Frontal cortex (tissue), 3 donors: ENCODE measurements at regions not wholly inside any gene's neighbourhood (a gene's known extent, or its start where the extent isn't known, plus 50 kb on each side); places are given as distances from the start of the nearest gene placed in this dataset.

Experiments
- DNase-seq, 2 donors: peaks; one replicate each; pipeline ENCODE4 v3.0.0; 2012; ENCODE audit warnings: low spot score in 2 of 2
- FAIRE-seq: peaks from 2 replicates; lab custom pipeline; 2012; peaks lifted over from hg19 to GRCh38; lab: Jason Lieb, UNC
- donor health status: control.
- donor health status: control.
- donor health status: control.

DNA sequence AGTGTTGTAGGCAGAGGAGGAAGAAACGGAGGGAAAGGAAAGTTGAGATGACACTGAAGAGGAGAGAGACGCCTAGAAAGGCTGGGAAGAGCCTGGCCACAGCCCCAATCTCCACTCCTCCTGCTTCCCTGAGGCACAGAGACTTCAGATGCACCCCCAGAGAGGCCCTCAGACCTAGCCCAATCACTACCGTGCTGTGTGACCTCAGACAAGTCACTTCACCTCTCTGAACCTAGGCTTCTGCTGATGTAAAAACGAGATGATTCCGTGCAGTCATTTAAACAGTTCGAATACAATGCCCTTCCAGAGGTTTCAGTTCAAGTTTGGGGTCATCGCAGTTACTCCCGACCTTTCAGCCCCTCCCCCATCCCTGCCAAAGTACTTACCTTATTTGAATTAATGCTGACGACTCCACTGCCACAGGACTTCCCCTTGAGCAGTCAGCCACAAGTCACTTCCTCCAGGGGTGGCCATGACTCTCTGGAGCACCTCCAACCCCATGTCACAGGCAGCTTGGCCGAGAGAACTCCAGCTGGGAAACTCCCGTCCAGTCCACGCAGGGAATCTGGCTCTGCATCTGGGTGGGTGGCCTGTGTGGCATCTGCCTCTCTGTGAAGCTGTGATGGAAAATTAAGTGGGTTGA, 105.2 kb upstream of the ID2 start:
- no peak for FAIRE-seq
- DNase-seq = no peak

GRCh38 chr2:8577573-8577972, 104.3 kb upstream of the ID2 start:
- DNase-seq (no peak), FAIRE-seq (no peak)

DNA sequence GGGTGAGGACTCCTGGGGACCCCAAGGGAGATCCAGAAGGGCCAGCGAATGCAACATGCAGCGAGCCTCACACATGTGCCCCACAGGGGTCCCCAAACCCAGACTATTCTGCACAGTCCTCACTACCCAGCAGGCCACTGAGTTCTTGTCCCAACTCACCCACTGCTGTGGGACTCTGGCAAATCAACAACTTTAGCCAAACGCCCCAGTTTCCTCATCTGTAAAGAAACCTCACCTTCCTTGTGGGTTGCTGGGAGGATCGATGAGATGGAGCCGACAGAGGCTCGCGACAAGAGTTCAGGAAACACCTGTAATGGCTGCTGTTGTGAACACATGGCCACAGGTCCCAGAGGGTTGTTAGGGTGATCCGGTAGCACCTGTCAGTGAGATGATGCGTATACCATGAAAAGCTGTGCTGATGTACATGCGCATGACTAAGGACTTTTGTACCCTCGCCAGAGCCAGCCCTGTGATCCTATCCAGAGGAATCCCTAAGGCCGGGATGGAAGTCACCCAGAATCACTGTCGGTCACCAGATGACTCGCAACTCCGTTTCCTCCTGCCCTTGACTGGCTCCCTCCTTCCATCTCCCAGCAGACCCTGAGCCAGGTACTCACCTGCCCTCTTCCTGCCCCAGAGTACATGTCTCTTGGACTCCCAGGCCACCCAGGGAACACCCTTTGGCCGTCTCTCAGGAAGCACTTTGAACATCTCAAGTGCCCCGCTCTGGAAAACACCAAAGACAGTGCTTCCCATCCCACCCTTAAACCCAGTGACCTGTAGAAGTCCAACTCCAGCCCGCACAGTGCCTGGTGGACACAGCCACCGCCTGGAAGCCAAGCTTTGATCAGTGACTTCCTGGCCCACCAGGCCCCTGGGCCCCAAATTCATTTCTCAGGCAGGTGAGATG, 103.3 kb upstream of the ID2 start:
- DNase-seq = no peak
- FAIRE-seq = no peak

DNA sequence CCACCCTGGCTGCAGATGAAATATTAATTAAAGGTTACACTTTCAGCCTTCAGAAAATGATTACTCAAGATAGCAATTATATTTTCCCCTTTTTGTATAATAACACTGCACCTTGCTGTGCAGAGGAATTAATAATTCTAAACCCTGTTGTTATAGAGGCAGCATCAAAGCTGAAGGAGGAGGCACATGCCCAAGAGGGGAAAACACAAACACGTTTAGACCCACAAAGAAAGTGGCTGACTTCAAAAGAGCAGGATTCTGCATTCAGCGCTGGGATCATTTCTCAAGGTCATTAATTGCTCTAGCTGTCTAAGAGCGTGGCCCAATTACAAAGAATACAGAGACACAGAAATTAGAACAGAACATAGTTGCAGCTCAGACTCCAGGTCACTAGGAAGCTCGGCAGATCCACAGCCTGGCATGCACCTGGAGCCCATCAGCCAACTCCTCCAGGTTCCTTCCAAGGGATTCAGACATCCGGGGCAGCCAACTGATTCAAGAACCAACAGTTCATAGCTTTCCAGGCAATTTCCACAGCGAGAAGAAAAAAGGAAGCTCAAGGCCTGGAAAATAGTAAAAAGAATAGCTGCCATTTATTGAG, 102.3 kb upstream of the ID2 start:
- DNase-seq (no peak), FAIRE-seq (no peak)

GRCh38 chr2:8580316-8581233, 101.3 kb upstream of the ID2 start:
- FAIRE-seq = no peak
- no peak for DNase-seq

DNA sequence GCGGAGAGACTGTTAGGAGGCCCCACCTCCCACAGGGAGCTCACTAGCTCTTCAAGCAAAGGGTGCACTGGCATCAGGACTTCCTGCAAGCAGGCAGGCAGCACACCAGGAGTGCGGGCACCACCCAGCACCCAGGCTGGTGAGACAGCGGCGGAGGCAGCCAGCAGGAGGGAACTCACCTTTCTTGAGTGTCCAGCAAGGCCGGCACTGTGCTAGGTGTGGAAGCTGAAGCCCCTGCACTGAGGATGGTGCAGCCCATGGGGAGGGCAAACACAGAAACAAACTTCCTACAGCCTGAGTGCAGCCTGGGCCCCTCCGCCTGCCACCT, 100.7 kb upstream of the ID2 start:
- no peak for FAIRE-seq
- no peak for DNase-seq

DNA sequence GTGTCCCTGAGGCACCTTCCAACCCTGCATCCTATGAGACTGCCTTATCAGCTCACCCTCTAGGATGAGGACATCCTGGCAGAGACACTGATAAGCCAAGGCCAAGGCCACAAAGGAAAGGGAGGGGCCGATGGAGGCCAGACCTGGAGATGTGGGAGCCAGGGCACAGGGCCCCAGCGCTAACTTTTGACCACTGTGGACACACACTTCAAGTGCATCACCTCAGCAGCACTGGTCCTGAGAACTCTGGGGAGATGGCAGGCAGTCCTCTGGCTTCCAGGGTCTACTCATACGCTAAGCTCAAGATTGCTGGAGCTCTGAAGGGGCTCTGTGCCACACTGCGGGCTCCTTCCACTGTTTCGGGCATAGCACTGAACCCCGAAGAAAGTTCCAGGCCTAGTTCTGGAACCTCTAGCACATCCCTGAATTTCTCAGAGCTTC, 100.2 kb upstream of the ID2 start:
- no peak for DNase-seq
- no peak for FAIRE-seq

DNA sequence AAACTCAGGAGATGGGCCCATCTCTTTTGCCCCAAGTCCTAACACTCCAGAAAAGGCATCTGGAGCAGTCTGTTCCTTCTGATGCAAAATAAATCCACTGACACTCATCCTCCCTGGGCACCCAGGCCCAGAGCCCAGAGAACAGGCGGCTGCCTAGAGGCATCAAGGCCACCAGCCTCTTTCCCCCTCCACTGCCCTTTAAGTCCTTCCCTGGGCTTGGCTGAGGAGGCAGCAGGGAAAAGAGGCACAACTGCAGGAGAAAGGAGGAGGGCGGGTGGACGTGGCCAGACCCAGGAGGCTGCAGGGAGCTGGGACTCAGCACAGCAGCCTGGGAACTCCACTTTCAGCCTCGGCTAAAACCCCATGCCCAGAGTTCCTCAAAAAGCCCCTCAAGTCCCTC, 99.7 kb upstream of the ID2 start:
- FAIRE-seq (no peak), DNase-seq (no peak)

DNA sequence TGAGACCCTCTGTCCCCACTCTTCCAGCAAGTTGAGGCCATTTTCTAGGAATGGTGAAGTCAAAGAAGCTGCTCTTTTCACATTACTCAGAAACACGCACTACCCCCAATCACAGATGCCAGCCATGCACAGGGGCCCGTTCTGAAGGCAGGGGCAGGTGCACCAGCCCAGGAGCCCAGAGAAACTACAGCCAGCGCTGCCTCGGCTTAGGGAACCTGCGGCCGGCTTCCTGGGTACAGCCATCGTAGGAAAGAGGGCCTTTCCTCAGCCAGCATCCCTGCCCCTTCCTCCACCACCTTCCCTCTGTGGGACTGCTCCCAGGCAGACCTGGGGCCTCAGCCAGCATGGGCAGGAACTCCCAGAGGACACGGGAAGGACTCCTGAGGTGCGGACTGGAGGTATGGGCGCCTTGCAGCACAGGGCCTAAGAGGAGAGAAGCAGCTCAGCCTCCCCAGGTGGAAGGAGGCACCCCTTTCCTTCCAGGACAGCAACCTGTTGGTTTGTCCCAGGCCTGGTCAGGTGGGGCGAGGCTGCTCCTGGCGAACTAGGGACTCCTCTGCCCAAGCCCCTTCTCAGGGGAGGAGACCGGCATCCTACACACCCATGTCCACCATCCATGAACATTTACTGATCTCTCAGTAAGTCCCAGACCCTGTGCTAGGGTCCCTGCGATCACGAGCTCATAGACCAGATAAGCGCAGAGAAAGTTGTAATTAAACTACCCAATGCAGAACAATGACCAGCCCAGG, 99.0 kb upstream of the ID2 start:
- DNase-seq (no peak), FAIRE-seq (no peak)

DNA sequence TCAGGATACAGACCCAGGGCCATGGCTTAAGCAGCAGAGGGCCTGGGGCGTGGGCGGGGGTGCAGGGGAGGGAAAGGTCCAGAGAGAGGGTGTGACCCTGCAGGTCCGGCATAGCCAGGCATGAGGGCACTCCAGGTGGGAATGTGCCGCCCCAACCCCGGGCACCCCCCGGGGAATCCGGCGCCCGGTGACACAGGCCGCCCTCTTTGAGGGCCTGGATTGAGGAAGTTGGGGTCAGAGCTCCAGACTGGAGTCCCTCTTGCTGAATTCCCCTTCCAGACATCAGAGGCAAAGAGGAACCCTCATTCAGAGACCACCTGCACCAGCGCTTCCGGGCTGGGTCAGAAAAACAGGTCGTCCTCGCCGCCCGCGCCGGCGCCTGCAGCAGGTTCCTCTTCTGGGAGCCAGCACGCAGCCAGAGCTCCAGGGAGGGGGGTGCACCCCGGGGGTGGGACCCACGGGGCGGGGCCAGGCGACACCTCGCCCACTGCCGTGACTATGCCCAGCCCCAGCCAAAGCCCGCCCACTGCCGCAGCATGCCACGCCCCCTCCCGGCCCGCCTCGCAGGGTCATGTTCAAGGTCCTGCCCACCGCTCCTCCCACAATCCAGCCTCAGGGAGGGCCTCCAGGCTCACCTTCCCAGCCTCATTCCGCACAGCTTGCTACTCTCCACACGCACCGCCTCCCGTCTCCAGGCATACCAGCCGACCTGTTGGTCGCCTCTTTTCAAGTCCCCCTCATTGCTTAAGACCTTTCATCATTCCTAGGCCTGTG, 98.3 kb upstream of the ID2 start:
- DNase-seq = peak; percentile 64 to 75
- no peak for FAIRE-seq

- no peak for FAIRE-seq
Observed at GRCh38 chr2:8584174-8585066, 97.4 kb upstream of the ID2 start.

DNA sequence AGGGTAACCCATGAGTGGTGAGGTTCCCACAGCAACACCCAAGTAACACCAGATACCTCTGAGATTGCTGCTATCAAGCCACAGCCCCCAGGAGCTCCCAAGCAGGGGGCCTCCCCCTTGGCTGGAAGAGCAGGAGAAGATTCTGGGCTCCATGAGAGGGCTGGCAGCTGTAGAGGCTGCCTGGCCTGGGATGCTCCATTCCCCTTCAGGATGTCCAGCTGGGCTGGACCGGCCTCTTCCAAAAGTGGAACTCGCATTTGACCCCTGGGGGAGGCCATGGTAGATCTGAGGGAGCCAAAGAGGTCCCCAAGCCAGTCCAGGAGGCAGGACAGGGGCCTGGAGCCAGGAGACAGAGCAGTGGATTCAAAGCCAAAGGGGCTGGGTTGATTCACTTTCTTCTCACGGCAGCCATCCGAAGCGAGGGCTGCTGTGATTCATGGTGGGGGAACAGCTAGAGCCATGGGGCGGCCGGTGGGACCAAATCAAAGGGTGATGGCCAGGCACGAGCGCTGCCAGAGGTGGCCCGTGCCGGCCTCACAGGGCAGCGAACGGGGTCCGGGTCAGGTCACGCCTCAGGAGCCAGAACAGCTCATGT, 95.3 kb upstream of the ID2 start:
- FAIRE-seq = no peak

More at GRCh38 chr2:8584174-8585066, 97.4 kb upstream of the ID2 start:
- no peak for DNase-seq

GRCh38 chr2:8587251-8587791, 94.5 kb upstream of the ID2 start:
- DNase-seq (no peak), FAIRE-seq (no peak)

More for the DNA sequence above, 95.3 kb upstream of the ID2 start:
- DNase-seq = no peak

- no peak for DNase-seq
- no peak for FAIRE-seq
Observed at GRCh38 chr2:8587920-8588830, 93.7 kb upstream of the ID2 start.

- DNase-seq (no peak), FAIRE-seq (no peak)
Observed at GRCh38 chr2:8588831-8589191, 93.0 kb upstream of the ID2 start.

DNA sequence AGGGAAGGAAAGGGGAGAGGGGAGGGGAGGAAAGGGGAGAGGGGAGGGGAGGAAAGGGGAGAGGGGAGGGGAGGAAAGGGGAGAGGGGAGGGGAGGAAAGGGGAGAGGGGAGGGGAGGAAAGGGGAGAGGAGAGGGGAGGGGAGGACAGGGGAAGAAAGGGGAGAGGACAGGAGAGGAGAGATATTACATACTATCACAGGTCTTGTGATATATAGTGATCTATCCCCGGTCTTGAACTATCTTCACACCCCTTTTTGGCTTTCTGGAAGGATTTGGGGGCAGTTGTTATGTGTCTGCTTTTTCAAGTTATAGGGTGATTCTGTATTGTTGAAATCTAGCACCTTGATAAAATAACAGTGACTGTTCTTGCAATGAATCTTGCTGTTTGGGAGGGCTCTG, 92.1 kb upstream of the ID2 start:
- FAIRE-seq = no peak
- DNase-seq = no peak
